Upper lobe of left lung (tissue), 4 donors: ENCODE measurements at regions not wholly inside any gene's neighbourhood (a gene's known extent, or its start where the extent isn't known, plus 50 kb on each side); places are given as distances from the start of the nearest gene placed in this dataset.

Source experiments
- CTCF ChIP-seq, 6 experiments: fragments of 450-650 bp in 4 of 6; fragments of 200-600 bp in 2 of 6; sonication (generic) in 2 of 6; IDR thresholded peaks; one replicate each; pipeline ENCODE4 v1.5.1; 2016 to 2019; ENCODE audit warnings: antibody characterized with exemption in 6 of 6
- POLR2A ChIP-seq, 4 donors: fragments of 450-650 bp; IDR thresholded peaks; one replicate each; pipeline ENCODE4 v1.5.1; 2016 to 2017; ENCODE audit warnings: antibody characterized with exemption in 4 of 4, mild to moderate bottlenecking in 2 of 4

- TF ChIP-seq POLR2A (IDR thresholded peaks at IDR 0.05) (no peak), CTCF (IDR thresholded peaks at IDR 0.05) (no peak)
Observed at GRCh38 chr16:64626776-64627175, 495.1 kb downstream of the CDH11 start.
